Smooth muscle cell (in vitro differentiated cells): ENCODE measurements at regions not wholly inside any gene's neighbourhood (a gene's known extent, or its start where the extent isn't known, plus 50 kb on each side); places are given as distances from the start of the nearest gene placed in this dataset.

ENCODE experiments used
- DNase-seq: peaks from one replicate; lab custom pipeline; 2025; ENCODE audit not compliant: unreplicated experiment; lab: John Stamatoyannopoulos, UW
- H2AFZ ChIP-seq: fragments of 200-600 bp; sonication (generic); 2 replicates; pipeline ENCODE4 v1.6.0; 2016; ENCODE audit warnings: antibody characterized with exemption, low read depth, mild to moderate bottlenecking
- H3F3A ChIP-seq: fragments of 200-600 bp; sonication (generic); 2 replicates; pipeline ENCODE4 v1.6.0; 2017; ENCODE audit warnings: antibody characterized with exemption, low read depth
- H3K27ac ChIP-seq: fragments of 200-600 bp; sonication (generic); 2 replicates; pipeline ENCODE4 v1.5.1; 2016; ENCODE audit warnings: low read depth, mild to moderate bottlenecking
- H3K27me3 ChIP-seq: fragments of 200-600 bp; sonication (generic); 2 replicates; pipeline ENCODE4 v1.6.1; 2016; ENCODE audit warnings: low read depth, mild to moderate bottlenecking
- H3K36me3 ChIP-seq: fragments of 200-600 bp; sonication (generic); 2 replicates; pipeline ENCODE4 v1.5.1; 2016; ENCODE audit warnings: low read depth
- H3K4me1 ChIP-seq: fragments of 200-600 bp; sonication (generic); 2 replicates; pipeline ENCODE4 v1.5.1; 2016; ENCODE audit warnings: low read depth
- H3K4me2 ChIP-seq: fragments of 200-600 bp; sonication (generic); 2 replicates; pipeline ENCODE4 v1.6.0; 2016; ENCODE audit warnings: mild to moderate bottlenecking
- H3K4me3 ChIP-seq: fragments of 200-600 bp; sonication (generic); 2 replicates; pipeline ENCODE4 v1.5.1; 2016; ENCODE audit warnings: mild to moderate bottlenecking
- H3K79me2 ChIP-seq: fragments of 200-600 bp; sonication (generic); 2 replicates; pipeline ENCODE4 v1.6.0; 2016; ENCODE audit warnings: low read depth, mild to moderate bottlenecking
- H3K9ac ChIP-seq: fragments of 200-600 bp; sonication (generic); 2 replicates; pipeline ENCODE4 v1.6.0; 2016; ENCODE audit warnings: low read depth
- H3K9me3 ChIP-seq: fragments of 200-600 bp; sonication (generic); replicated peaks from 2 replicates; pipeline ENCODE4 v1.5.1; 2016; ENCODE audit warnings: low read depth
- H4K20me1 ChIP-seq: fragments of 200-600 bp; sonication (generic); 2 replicates; pipeline ENCODE4 v1.6.0; 2016; ENCODE audit warnings: low read depth
- WGBS: methylation state at CpG from one replicate; pipeline ENCODE4 v1.1.7; 2016; ENCODE audit warnings: low lambda C conversion rate; 5-methylcytosine and 5-hydroxymethylcytosine counted together
- TF ChIP-seq, protein P1 (sequence below): fragments of 200-600 bp; sonication (generic); IDR thresholded peaks from 2 replicates; pipeline ENCODE4 v1.5.1; 2017; ENCODE audit warnings: borderline replicate concordance, mild to moderate bottlenecking, antibody characterized with exemption; ENCODE audit not compliant: insufficient read depth, poor library complexity, severe bottlenecking

DNA sequence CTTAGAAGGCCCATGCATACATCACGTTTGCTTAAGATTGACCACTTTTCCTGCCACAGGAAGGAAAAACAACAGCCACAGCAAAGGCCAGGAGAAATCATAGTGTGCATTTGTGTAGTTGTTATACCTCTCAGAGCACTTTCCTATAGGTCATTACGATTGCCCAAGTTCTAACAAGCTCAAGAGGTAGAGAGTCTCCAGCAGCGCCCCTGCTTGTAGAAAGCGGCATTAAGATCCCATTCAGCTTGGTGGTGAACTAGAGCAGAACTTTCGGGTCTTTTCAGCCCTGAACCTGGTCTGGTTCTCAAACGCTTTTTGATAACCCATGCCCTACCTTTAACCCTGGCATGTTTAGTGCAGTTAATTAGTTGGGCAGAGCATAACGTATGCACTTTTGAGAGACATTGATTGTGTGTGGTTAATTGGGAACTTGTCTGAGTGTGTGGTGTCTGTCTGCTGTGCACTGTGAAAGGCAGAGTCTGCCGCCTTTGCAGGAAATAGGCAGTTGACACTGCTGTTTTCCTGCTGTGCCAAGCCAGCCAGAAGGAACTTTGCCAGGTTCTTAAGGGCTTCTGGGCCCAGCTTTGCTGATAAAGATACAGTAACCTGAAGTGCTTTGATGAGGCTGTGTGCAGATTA lies 109.9 kb upstream of the CLMP start:
- no peak overlapping the region for H3K9ac ChIP-seq
- H3K4me2 ChIP-seq = no peak overlapping the region
- no peaks in the 10 kb centered on the region for H3F3A ChIP-seq
- H3K4me3 ChIP-seq = no peak overlapping the region
- H3K79me2 ChIP-seq = no peaks in the 10 kb centered on the region
- H2AFZ ChIP-seq = no peak overlapping the region
- H3K36me3 ChIP-seq = no peaks in the 10 kb centered on the region
- no peaks in the 10 kb centered on the region for H3K9me3 ChIP-seq
- DNase-seq = no peak
- TF ChIP-seq, protein P1, sequence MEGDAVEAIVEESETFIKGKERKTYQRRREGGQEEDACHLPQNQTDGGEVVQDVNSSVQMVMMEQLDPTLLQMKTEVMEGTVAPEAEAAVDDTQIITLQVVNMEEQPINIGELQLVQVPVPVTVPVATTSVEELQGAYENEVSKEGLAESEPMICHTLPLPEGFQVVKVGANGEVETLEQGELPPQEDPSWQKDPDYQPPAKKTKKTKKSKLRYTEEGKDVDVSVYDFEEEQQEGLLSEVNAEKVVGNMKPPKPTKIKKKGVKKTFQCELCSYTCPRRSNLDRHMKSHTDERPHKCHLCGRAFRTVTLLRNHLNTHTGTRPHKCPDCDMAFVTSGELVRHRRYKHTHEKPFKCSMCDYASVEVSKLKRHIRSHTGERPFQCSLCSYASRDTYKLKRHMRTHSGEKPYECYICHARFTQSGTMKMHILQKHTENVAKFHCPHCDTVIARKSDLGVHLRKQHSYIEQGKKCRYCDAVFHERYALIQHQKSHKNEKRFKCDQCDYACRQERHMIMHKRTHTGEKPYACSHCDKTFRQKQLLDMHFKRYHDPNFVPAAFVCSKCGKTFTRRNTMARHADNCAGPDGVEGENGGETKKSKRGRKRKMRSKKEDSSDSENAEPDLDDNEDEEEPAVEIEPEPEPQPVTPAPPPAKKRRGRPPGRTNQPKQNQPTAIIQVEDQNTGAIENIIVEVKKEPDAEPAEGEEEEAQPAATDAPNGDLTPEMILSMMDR = no peak
- H3K4me1 ChIP-seq = peaks cover 27% of the 10 kb centered on the region
- H3K27ac ChIP-seq = no peak overlapping the region
- H4K20me1 ChIP-seq = no peaks in the 10 kb centered on the region
- WGBS = 81% methylated on average over 8 of the region's 8 CpGs
- peaks cover 7% of the 10 kb centered on the region for H3K27me3 ChIP-seq

DNA sequence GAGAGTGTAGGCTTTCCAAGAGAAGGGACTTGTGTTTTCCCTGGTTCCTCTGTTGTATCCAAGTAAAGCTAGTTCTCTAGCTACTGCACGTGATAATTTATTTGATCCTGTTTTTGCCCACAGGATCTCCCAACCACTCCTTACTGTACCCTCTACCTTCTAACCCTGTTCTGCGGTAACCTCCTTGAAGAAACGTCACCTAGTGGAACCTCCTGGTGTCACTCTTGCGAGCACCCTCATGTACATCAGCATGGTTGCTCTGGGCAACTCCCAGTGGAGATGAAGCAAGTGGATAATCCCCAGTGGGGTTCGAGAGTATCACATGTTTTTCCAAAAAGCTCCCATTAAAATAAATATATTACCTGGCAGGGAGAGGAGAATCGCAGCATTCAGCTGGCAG lies 108.9 kb upstream of the CLMP start:
- WGBS = 88% methylated on average over 6 of the region's 6 CpGs
- H3K4me2 ChIP-seq = no peak overlapping the region
- no peak overlapping the region for H3K27ac ChIP-seq
- no peak overlapping the region for H3K4me3 ChIP-seq
- H3K36me3 ChIP-seq = no peaks in the 10 kb centered on the region
- peaks cover 7% of the 10 kb centered on the region for H3K27me3 ChIP-seq
- H2AFZ ChIP-seq = no peak overlapping the region
- no peak overlapping the region for H3K9ac ChIP-seq
- DNase-seq = no peak
- peaks cover 27% of the 10 kb centered on the region for H3K4me1 ChIP-seq
- TF ChIP-seq, protein P1 = no peak
- no peaks in the 10 kb centered on the region for H3K79me2 ChIP-seq
- H4K20me1 ChIP-seq = no peaks in the 10 kb centered on the region
- H3K9me3 ChIP-seq = no peaks in the 10 kb centered on the region
- no peaks in the 10 kb centered on the region for H3F3A ChIP-seq

DNA sequence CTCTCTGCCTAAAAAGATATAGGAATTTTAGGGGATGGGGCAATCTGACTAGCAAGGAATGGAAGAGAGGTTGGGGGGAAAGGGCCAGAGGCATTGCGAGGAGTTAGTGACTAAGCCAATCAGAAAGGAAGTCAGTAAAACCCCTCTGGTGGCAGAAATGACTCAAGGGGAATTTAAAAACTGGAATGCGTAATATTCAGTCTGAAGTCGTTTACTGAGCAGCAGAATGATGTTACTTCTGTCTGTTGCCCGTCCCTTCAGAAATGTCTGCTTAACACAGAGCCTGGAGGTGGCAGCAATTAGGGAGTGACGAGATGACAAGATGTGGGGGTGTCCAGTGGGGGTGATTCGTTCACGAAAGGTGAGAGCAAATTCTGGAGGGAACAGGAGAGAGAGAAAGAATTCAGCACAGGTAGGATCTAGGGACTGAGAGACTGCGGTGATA lies 107.7 kb upstream of the CLMP start:
- DNase-seq = no peak
- Histone ChIP-seq H2AFZ (no peak overlapping the region), H3K4me2 (peak overlapping the region; percentile 84), H3K4me3 (no peak overlapping the region), H3F3A (no peaks in the 10 kb centered on the region), H3K36me3 (no peaks in the 10 kb centered on the region), H3K27ac (peak overlapping the region; percentile 67), H3K9me3 (no peaks in the 10 kb centered on the region), H3K4me1 (peaks cover 25% of the 10 kb centered on the region), H3K27me3 (peaks cover 7% of the 10 kb centered on the region), H3K79me2 (no peaks in the 10 kb centered on the region), H3K9ac (no peak overlapping the region), H4K20me1 (no peaks in the 10 kb centered on the region)
- 25% methylated on average over 8 of the region's 8 CpGs for WGBS
- TF ChIP-seq, protein P1 = peak; percentile 32
